D721Med (cell line): ENCODE measurements at regions not wholly inside any gene's neighbourhood (a gene's known extent, or its start where the extent isn't known, plus 50 kb on each side); places are given as distances from the start of the nearest gene placed in this dataset.

Experiments used
- DNase-seq: peaks from one replicate; pipeline ENCODE4 v3.0.0; 2011; ENCODE audit warnings: low spot score; ENCODE audit not compliant: insufficient read length
- FAIRE-seq: peaks from 2 replicates; lab custom pipeline; 2011; peaks lifted over from hg19 to GRCh38; lab: Jason Lieb, UNC
- CTCF ChIP-seq: IDR thresholded peaks from 2 replicates; pipeline ENCODE4 v1.5.1; 2012; ENCODE audit warnings: mild to moderate bottlenecking, control low read depth; ENCODE audit not compliant: insufficient read depth; ENCODE audit errors: missing control alignments

- DNase-seq, result no peak
- peak; percentile 30 for TF ChIP-seq CTCF
- FAIRE-seq, result no peak
Observed at GRCh38 chr21:38712071-38712470, 93.7 kb upstream of the ETS2 start.

- no peak for TF ChIP-seq CTCF
Observed at GRCh38 chr21:38712664-38713063, 93.1 kb upstream of the ETS2 start.

GRCh38 chr21:38714039-38714817, 91.5 kb upstream of the ETS2 start:
- DNase-seq (no peak), FAIRE-seq (no peak)
- TF ChIP-seq CTCF, result no peak

More at GRCh38 chr21:38712664-38713063, 93.1 kb upstream of the ETS2 start:
- FAIRE-seq (no peak), DNase-seq (no peak)

GRCh38 chr21:38714999-38715398, 90.7 kb upstream of the ETS2 start:
- FAIRE-seq (no peak), DNase-seq (no peak)
- no peak for TF ChIP-seq CTCF

- FAIRE-seq (no peak), DNase-seq (no peak)
- TF ChIP-seq CTCF, result no peak
Observed at GRCh38 chr21:38716088-38716487, 89.6 kb upstream of the ETS2 start.

- TF ChIP-seq CTCF, result no peak
- FAIRE-seq, result no peak
- no peak for DNase-seq
Observed at GRCh38 chr21:38716942-38717341, 88.8 kb upstream of the ETS2 start.

- DNase-seq (no peak), FAIRE-seq (no peak)
- no peak for TF ChIP-seq CTCF
Observed at GRCh38 chr21:38718481-38718880, 87.2 kb upstream of the ETS2 start.
